Stomach (tissue), 8 donors: ENCODE measurements at regions not wholly inside any gene's neighbourhood (a gene's known extent, or its start where the extent isn't known, plus 50 kb on each side); places are given as distances from the start of the nearest gene placed in this dataset.

Experiments
- DNase-seq, 2 donors: peaks; one replicate each; pipeline versions ENCODE4 v3.0.0 to v3.0.0-alpha.2; 2013 to 2019
- H3K27ac ChIP-seq, 5 donors: fragments of 200-600 bp in 4 of 5; sonication (generic) in 4 of 5; one replicate each; pipeline ENCODE4 v1.5.1; 2013 to 2019; ENCODE audit warnings: mild to moderate bottlenecking in 1 of 5, moderate library complexity in 1 of 5
- H3K27me3 ChIP-seq, 3 donors: fragments of 200-600 bp; sonication (generic); one replicate each; pipeline ENCODE4 v1.5.1; 2017 to 2019; ENCODE audit warnings: mixed run types in 1 of 3
- H3K36me3 ChIP-seq, 4 donors: fragments of 200-600 bp; sonication (generic); 1 replicate in 3 of 4; 2 replicates in 1 of 4; pipeline ENCODE4 v1.5.1; 2016 to 2019
- H3K4me1 ChIP-seq, 4 donors: fragments of 200-600 bp; sonication (generic); one replicate each; pipeline ENCODE4 v1.5.1; 2016 to 2019
- H3K4me3 ChIP-seq, 4 donors: fragments of 200-600 bp; sonication (generic) in 3 of 4; one replicate each; pipeline ENCODE4 v1.5.1; 2016 to 2019; ENCODE audit warnings: mild to moderate bottlenecking in 1 of 4
- H3K9me3 ChIP-seq, 4 donors: fragments of 200-600 bp; sonication (generic); one replicate each; pipeline ENCODE4 v1.5.1; 2016 to 2019
- CTCF ChIP-seq, 7 experiments: fragments of 450-650 bp in 4 of 7; fragments of 200-600 bp in 3 of 7; sonication (generic) in 3 of 7; IDR thresholded peaks; one replicate each; pipeline ENCODE4 v1.5.1; 2016 to 2019; ENCODE audit warnings: antibody characterized with exemption in 7 of 7, control low read depth in 2 of 7, mild to moderate bottlenecking in 1 of 7
- EP300 ChIP-seq: sonication (generic); formaldehyde crosslinking; IDR thresholded peaks from one replicate; pipeline ENCODE4 v1.6.1; 2017; ENCODE audit warnings: antibody characterized with exemption
- POLR2A ChIP-seq, 4 donors: fragments of 450-650 bp; IDR thresholded peaks; one replicate each; pipeline ENCODE4 v1.6.1; 2016; ENCODE audit warnings: antibody characterized with exemption in 4 of 4, control low read depth in 2 of 4, mild to moderate bottlenecking in 1 of 4, moderate library complexity in 1 of 4
- POLR2AphosphoS5 ChIP-seq, 3 donors: sonication (generic); formaldehyde crosslinking; IDR thresholded peaks; one replicate each; pipeline ENCODE4 v1.6.1; 2016; ENCODE audit warnings: antibody characterized with exemption in 3 of 3
- WGBS, 5 donors: extraction: QIAGEN DNeasy Blood & Tissue Kit in 3 of 5; methylation state at CpG; one replicate each; pipeline versions ENCODE4 v1.1.5 to v1.1.7; 2013 to 2018; 5-methylcytosine and 5-hydroxymethylcytosine counted together
- intact Hi-C: fragments of 100-400 bp; cut with DNase I; formaldehyde crosslinking; loops from one replicate; pipeline ENCODE4 v1.15.1; 2023; ENCODE audit warnings: low total_unique reads
- donor health status: healthy with polysubstance abuse.
- donor health status: Bipolar disorder and iron deficiency.
- donor health status: healthy.

DNA sequence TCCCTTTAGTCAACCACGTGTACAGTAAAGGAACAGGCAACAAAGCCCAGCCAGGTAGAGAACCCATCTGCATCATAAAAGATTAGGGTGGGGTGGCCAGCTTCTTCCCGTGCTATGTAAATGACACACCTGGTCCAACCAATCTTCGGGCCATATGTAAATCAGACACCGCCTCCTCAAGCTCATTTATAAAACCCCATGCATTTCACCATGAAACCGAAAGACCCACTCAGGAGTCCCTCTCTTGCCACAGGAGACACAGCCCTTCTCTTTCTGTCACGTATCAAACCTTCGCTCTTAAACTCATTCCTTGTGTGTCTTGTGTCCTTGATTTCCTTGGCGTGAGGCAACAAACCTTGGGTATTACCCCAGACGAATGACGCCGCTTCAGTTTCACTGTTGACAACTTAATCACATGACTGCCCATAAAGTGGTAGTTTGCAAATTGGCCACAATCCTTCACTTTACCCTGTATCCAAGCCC lies 59.8 kb upstream of the TBPL2 start:
- H3K27me3 ChIP-seq: peaks cover 0 to 3% (median 0%) of the 10 kb centered on the region in 3 donors
- no peak overlapping the region for H3K4me3 ChIP-seq
- no peaks in the 10 kb centered on the region for H3K36me3 ChIP-seq
- no peaks in the 10 kb centered on the region for H3K4me1 ChIP-seq
- intact Hi-C loops: no loop called here
- TF ChIP-seq EP300: no peak
- no peak for TF ChIP-seq CTCF (IDR thresholded peaks at IDR 0.05)
- no peak for TF ChIP-seq POLR2AphosphoS5 (IDR thresholded peaks at IDR 0.05)
- no peak for TF ChIP-seq POLR2A (IDR thresholded peaks at IDR 0.05)
- 81 to 86% (median 83%) methylated on average over 11 of the region's 11 CpGs for WGBS, 5 donors
- no peak for DNase-seq
- no peak overlapping the region for H3K27ac ChIP-seq
- no peaks in the 10 kb centered on the region for H3K9me3 ChIP-seq

- Histone ChIP-seq H3K4me1 (no peaks in the 10 kb centered on the region), H3K27me3 (peaks cover 0 to 3% (median 0%) of the 10 kb centered on the region in 3 donors), H3K27ac (no peak overlapping the region), H3K4me3 (no peak overlapping the region), H3K9me3 (no peaks in the 10 kb centered on the region), H3K36me3 (no peaks in the 10 kb centered on the region)
- WGBS, 5 donors: 83 to 93% (median 91%) methylated on average over 3 of the region's 3 CpGs
- DNase-seq: no peak
- TF ChIP-seq POLR2AphosphoS5 (IDR thresholded peaks at IDR 0.05): no peak
- intact Hi-C loops: no loop called here
Measured at GRCh38 chr14:55500708-55501107, 60.3 kb upstream of the TBPL2 start.

DNA sequence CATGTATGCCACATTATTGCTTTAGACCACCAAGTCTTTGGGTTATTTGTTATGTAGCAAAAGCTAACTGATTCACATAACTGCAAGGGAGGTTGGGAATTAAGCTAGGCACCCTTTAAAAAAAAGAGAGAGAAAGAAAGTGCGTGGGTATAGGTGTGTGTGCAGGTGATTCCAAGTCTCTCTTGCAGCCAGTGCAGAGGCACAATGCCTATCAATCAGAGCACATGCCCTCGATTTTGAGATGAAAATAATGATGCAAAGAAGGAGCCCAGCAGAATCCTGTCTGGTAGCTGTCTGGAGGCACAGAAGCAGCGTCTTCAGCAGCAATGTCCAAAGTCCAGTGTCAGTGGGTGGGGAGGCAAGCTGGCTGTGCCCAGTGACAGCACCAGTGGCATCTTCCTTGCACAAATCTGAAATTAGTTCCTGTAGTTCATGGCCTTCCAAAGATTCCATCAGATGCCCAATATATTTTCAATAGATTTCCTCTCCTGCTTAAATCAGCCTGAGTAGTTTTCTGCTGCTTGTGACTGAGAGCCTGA lies 62.4 kb upstream of the TBPL2 start:
- no peak for DNase-seq
- WGBS, 5 donors: 61 to 69% (median 66%) methylated on average over 3 of the region's 3 CpGs

GRCh38 chr14:55505846-55506245 lies 65.4 kb upstream of the TBPL2 start:
- 91 to 98% (median 96%) methylated on average over 4 of the region's 4 CpGs for WGBS, 5 donors
- no peaks in the 10 kb centered on the region for H3K4me1 ChIP-seq
- intact Hi-C loops: no loop called here
- DNase-seq: no peak
- no peak overlapping the region for H3K27ac ChIP-seq
- H3K4me3 ChIP-seq: no peak overlapping the region
- no peaks in the 10 kb centered on the region for H3K9me3 ChIP-seq
- H3K36me3 ChIP-seq: no peaks in the 10 kb centered on the region
- peaks cover 0 to 3% (median 0%) of the 10 kb centered on the region in 3 donors for H3K27me3 ChIP-seq
- TF ChIP-seq POLR2A (IDR thresholded peaks at IDR 0.05): no peak
- TF ChIP-seq EP300: no peak
- no peak for TF ChIP-seq POLR2AphosphoS5 (IDR thresholded peaks at IDR 0.05)
- no peak for TF ChIP-seq CTCF (IDR thresholded peaks at IDR 0.05)

More for the DNA sequence above, 62.4 kb upstream of the TBPL2 start:
- TF ChIP-seq EP300: no peak
- no peak for TF ChIP-seq POLR2A (IDR thresholded peaks at IDR 0.05)
- TF ChIP-seq POLR2AphosphoS5 (IDR thresholded peaks at IDR 0.05): no peak
- Histone ChIP-seq H3K4me1 (no peaks in the 10 kb centered on the region), H3K27me3 (peaks cover 0 to 3% (median 0%) of the 10 kb centered on the region in 3 donors), H3K36me3 (no peaks in the 10 kb centered on the region), H3K4me3 (no peak overlapping the region), H3K9me3 (no peaks in the 10 kb centered on the region), H3K27ac (no peak overlapping the region)
- intact Hi-C loops: no loop called here

GRCh38 chr14:55508676-55509075 lies 68.3 kb upstream of the TBPL2 start:
- intact Hi-C loops: no loop called here
- Histone ChIP-seq H3K27me3 (no peaks in the 10 kb centered on the region), H3K36me3 (no peaks in the 10 kb centered on the region), H3K27ac (no peak overlapping the region), H3K4me1 (no peaks in the 10 kb centered on the region), H3K9me3 (no peaks in the 10 kb centered on the region), H3K4me3 (no peak overlapping the region)
- no peak for DNase-seq
- no peak for TF ChIP-seq POLR2A (IDR thresholded peaks at IDR 0.05)
- TF ChIP-seq EP300: no peak
- no peak for TF ChIP-seq CTCF (IDR thresholded peaks at IDR 0.05)
- TF ChIP-seq POLR2AphosphoS5 (IDR thresholded peaks at IDR 0.05): no peak
- 61 to 89% (median 84%) methylated on average over 1 of the region's 1 CpG for WGBS, 5 donors
